ENCODE measurements at regions not wholly inside any gene's neighbourhood (a gene's known extent, or its start where the extent isn't known, plus 50 kb on each side); places are given as distances from the start of the nearest gene placed in this dataset.
"Not testable (repeated sequence)": the region's sequence is repeated elsewhere in the genome, so short reads cannot be mapped to it uniquely, and the experiment has no call there.

DNA sequence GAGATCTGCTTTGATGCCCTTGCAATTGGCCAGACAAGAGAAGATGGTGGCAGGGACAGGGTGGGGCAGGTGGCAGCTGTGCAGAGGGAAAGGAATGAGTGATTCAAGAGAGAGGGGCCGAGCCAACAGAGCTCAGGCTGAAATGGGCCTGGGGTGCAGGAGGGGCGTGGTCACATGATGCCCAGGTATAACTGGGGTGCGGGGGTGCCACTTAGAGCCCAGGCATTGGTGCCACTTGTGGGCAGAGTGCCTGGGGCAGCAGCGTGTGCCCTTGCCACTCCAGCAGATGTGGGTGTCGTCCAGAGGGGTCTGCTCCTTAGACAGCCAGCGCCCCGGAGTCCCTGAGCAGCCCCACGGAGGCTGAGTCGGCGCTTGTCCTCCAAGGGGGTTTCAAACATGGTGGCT lies 88.7 kb downstream of the PLXNA1 start:
- Histone ChIP-seq H3K9ac (ENCODE audit: low read length) (no peak overlapping the region), H3K27ac (ENCODE audit: low read depth, low read length) (no peak overlapping the region), H3K27me3 (ENCODE audit: control insufficient read depth, insufficient read depth, low read length) (no peaks in the 10 kb centered on the region), H3K4me3 (ENCODE audit: low read depth, low read length) (no peak overlapping the region), H3K4me1 (ENCODE audit: control insufficient read depth, insufficient read depth, low read length) (no peaks in the 10 kb centered on the region), H3K9me3 (ENCODE audit: control insufficient read depth, insufficient read depth, low read depth, low read length) (no peaks in the 10 kb centered on the region), H3K36me3 (ENCODE audit: control insufficient read depth, insufficient read depth, low read length) (no peaks in the 10 kb centered on the region)

DNA sequence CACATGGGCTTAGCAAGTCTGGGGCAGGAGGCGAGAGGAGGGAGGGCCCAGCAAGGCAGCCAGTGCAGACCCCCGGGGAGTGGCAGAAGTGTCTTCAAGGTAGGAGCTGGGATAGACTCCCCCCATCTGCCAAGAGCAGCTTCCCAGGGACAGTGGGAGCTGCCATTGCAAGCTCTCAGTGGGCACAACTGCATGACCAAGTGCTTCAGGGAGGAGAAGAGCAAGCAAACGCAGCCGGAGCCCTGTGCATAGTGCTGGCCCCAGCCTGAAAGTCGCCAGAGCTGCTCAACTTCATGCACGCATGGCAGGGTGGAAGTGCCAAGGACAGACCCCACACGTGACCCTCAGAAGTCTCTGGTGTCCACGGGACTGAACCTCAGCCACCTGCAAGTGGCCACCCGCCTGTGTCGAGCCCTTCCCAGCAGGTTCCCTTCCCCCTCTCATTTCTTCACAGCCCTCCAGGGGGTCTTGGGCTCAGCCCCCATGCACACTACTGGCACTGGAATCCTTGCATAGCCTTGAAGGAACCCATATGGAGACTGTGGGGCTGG lies 89.4 kb downstream of the PLXNA1 start:
- Histone ChIP-seq H3K27ac (ENCODE audit: low read depth, low read length) (no peak overlapping the region), H3K4me3 (ENCODE audit: low read depth, low read length) (no peak overlapping the region), H3K9me3 (ENCODE audit: control insufficient read depth, insufficient read depth, low read depth, low read length) (no peaks in the 10 kb centered on the region), H3K4me1 (ENCODE audit: control insufficient read depth, insufficient read depth, low read length) (no peaks in the 10 kb centered on the region), H3K36me3 (ENCODE audit: control insufficient read depth, insufficient read depth, low read length) (no peaks in the 10 kb centered on the region), H3K27me3 (ENCODE audit: control insufficient read depth, insufficient read depth, low read length) (no peaks in the 10 kb centered on the region), H3K9ac (ENCODE audit: low read length) (no peak overlapping the region)

DNA sequence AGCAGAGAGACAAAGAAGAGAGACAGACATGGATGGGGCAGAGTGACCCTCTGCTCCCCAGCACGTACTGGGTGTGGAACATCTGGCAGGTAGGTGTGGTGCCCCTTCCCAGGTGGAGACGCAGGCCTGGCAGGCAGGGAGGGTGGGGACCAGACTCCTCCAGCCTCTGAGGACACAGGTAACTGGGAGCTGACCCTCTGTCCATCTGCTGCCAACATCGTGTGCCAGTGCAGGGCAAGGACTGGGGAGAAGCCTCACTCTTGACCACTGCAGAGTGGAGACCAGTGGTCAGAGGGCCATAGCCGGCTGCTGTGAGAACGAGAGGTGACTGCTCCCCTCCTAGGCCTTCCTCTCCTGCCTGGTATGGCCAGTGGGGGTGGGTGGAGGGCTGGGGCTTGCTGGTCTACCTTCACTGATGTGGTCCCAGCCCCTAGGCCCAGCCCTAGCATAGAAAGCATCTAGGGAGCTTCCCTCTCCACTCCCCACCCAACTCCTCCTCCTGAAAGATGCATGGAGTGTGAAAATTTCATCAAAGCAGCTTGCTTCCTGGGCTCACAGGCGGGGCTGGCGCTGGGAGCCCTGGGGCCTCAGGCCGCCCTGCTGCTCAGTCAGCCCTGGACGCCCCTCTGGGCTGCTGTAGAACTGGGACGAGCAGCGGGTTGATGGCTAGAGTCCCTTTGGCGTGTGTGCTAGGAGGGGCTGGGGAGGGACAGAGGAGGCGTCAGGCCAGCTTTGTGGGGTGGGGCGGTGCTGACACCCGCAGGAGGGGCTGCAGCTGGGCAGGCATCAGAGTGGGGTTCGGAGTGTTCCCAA lies 90.3 kb downstream of the PLXNA1 start:
- H3K9ac ChIP-seq (ENCODE audit: low read length), result no peak overlapping the region
- no peak overlapping the region for H3K4me3 ChIP-seq (ENCODE audit: low read depth, low read length)
- H3K4me1 ChIP-seq (ENCODE audit: control insufficient read depth, insufficient read depth, low read length), result no peaks in the 10 kb centered on the region
- no peaks in the 10 kb centered on the region for H3K36me3 ChIP-seq (ENCODE audit: control insufficient read depth, insufficient read depth, low read length)
- no peaks in the 10 kb centered on the region for H3K9me3 ChIP-seq (ENCODE audit: control insufficient read depth, insufficient read depth, low read depth, low read length)
- no peak overlapping the region for H3K27ac ChIP-seq (ENCODE audit: low read depth, low read length)
- no peaks in the 10 kb centered on the region for H3K27me3 ChIP-seq (ENCODE audit: control insufficient read depth, insufficient read depth, low read length)

DNA sequence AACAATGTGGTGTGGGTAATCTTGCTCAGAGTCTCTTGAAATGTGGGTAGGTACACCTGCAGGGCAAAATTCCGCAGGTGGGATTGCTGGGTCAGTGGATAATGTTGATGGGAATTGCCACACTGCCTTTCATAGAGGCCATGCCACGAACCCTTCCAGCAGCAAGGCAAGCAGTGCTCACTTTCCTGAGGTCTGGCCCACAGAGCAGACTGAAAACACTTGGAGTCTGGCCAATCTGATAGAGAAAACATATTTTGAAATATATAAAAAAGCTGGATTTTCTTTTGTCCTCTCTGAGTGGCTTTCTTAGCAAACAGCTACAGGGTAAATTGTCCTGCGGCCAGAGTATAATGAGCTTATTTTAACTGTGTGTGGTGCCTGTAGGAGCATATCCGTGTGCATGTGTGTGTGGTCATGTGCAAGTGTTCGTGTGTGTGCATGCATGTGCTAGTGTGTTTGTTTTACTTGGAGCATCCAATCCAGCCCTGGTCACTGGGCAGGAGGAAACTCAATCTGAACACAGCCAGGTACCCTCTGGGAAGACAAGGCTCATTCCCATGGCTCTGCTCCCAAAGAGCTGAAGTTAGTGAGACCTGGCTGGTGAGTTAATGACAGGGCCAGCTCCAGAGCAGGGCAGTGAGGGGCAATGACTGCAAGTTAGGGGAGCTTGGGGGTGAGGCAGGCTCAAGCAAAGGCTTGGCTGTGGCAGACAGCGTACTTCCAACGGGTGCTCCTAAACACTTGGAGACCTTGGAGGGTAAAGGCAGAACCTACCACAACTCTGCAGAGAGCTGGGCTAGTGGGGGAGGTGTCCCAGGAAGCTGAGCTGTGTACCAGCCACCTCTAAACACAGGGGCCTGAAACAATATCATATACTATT lies 91.3 kb downstream of the PLXNA1 start:
- Histone ChIP-seq H3K4me1 (ENCODE audit: control insufficient read depth, insufficient read depth, low read length) (no peaks in the 10 kb centered on the region), H3K27ac (ENCODE audit: low read depth, low read length) (no peak overlapping the region), H3K4me3 (ENCODE audit: low read depth, low read length) (no peak overlapping the region), H3K9ac (ENCODE audit: low read length) (no peak overlapping the region), H3K27me3 (ENCODE audit: control insufficient read depth, insufficient read depth, low read length) (no peaks in the 10 kb centered on the region), H3K36me3 (ENCODE audit: control insufficient read depth, insufficient read depth, low read length) (no peaks in the 10 kb centered on the region), H3K9me3 (ENCODE audit: control insufficient read depth, insufficient read depth, low read depth, low read length) (no peaks in the 10 kb centered on the region)

DNA sequence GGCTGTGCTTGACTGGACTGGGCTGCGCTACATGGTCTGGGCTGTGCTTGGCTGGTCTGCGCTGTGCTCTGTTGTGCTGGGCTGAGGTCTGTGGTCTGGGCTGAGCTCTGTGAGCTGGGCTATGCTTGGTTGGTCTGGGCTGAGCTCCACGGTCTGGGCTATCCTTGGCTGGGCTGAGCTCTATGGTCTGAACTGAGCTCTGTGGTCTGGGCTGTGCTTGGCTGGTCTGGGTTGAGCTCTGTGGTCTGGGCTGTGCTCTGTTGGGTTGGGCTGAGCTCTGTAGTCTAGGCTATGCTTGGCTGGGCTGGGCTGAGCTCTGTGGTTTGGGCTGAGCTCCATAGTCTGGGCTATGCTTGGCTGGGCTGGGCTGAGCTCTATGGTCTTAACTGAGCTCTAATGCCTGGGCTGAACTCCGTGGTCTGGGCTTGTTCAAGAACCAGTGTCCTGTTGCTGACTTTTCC lies 92.0 kb downstream of the PLXNA1 start:
- Histone ChIP-seq H3K4me1 (ENCODE audit: control insufficient read depth, insufficient read depth, low read length) (no peaks in the 10 kb centered on the region), H3K9me3 (ENCODE audit: control insufficient read depth, insufficient read depth, low read depth, low read length) (no peaks in the 10 kb centered on the region), H3K27ac (ENCODE audit: low read depth, low read length) (no peak overlapping the region), H3K27me3 (ENCODE audit: control insufficient read depth, insufficient read depth, low read length) (no peaks in the 10 kb centered on the region), H3K9ac (ENCODE audit: low read length) (no peak overlapping the region), H3K4me3 (ENCODE audit: low read depth, low read length) (no peak overlapping the region), H3K36me3 (ENCODE audit: control insufficient read depth, insufficient read depth, low read length) (no peaks in the 10 kb centered on the region)

DNA sequence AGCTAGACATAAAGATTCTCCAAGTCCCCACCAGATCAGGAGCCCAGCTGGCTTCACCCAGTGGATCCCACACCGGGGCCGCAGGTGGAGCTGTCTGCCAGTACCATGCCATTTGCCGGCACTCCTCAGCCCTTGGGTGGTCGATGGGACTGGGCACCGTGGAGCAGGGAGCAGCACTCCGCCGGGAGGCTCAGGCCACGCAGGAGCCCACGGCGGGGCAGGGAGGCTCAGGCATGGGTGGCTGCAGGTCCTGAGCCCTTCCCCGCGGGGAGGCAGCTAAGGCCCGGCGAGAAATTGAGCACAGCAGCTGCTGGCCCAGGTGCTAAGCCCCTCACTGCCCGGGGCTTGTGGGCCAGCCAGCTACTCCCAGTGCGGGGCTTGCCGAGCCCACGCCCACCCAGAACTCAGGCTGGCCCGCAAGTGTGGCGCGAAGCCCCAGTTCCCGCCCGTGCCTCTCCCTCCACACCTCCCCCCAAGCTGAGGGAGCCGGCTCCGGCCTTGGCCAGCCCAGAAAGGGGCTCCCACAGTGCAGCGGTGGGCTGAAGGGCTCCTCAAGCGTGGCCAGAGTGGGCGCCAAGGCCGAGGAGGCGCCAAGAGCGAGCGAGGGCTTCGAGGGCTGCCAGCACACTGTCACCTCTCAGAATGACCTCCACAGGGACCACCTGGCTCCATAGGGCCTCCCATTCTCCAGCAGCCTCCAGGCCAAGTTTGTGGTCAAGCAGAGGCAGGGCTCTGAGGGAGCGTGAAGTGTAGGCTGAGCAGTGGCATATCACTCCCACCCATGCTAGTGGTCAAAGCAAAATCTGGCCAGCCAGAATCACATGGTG lies 93.5 kb downstream of the PLXNA1 start:
- not testable (repeated sequence) for H3K4me3 ChIP-seq (ENCODE audit: low read depth, low read length); H3K27me3 ChIP-seq (ENCODE audit: control insufficient read depth, insufficient read depth, low read length); H3K9ac ChIP-seq (ENCODE audit: low read length); H3K27ac ChIP-seq (ENCODE audit: low read depth, low read length); H3K9me3 ChIP-seq (ENCODE audit: control insufficient read depth, insufficient read depth, low read depth, low read length); H3K36me3 ChIP-seq (ENCODE audit: control insufficient read depth, insufficient read depth, low read length); H3K4me1 ChIP-seq (ENCODE audit: control insufficient read depth, insufficient read depth, low read length)

DNA sequence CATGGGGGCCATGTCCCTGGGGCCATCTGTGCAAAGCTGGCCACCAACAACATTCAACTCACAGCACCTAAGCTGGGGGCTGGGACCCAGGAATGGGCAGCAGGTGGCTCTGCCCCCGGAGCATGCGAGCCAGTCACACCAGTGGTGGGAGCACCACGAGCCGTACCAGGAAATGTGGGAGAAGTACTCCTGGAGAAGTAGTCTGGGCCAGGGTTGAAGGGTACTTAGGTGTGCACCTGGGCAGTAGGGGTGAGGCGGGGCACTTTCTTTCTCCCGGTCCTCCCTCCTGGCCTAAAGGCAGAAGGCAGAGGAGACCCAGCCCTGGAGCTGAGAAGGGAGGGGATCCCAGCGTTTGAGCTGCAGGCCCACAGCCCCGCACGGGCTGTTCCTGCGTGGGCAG lies 94.2 kb downstream of the PLXNA1 start:
- Histone ChIP-seq H3K36me3 (ENCODE audit: control insufficient read depth, insufficient read depth, low read length) (no peaks in the 10 kb centered on the region), H3K4me3 (ENCODE audit: low read depth, low read length) (no peak overlapping the region), H3K4me1 (ENCODE audit: control insufficient read depth, insufficient read depth, low read length) (no peaks in the 10 kb centered on the region), H3K27ac (ENCODE audit: low read depth, low read length) (no peak overlapping the region), H3K27me3 (ENCODE audit: control insufficient read depth, insufficient read depth, low read length) (no peaks in the 10 kb centered on the region), H3K9me3 (ENCODE audit: control insufficient read depth, insufficient read depth, low read depth, low read length) (no peaks in the 10 kb centered on the region), H3K9ac (ENCODE audit: low read length) (no peak overlapping the region)

DNA sequence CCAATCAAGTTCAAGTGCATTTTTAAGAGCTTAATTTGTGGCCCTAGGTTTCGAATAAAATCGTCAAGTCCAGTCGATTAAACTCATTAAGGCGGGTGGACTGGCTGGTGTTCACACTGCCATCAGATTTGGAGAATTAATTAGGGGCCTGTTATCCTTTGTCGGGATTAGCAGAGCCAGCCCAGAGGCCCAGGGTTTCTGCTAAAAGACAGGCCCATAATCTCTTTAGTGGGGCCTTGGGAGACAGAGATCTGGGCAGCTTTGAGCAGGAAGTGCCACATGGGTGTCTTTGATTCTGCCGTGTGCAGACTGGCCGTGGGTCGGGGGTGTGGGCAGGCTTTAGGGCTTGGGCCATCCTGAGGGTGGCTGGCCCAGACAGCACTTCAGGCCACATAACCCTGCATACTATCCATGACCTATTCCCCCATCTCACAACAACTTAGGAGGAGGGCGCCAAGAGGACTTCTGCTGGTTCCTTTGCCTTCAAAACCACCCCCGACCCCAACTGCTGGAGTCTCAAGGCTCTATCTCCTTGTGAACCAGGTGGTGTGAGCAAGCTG lies 94.7 kb downstream of the PLXNA1 start:
- no peaks in the 10 kb centered on the region for H3K27me3 ChIP-seq (ENCODE audit: control insufficient read depth, insufficient read depth, low read length)
- no peaks in the 10 kb centered on the region for H3K36me3 ChIP-seq (ENCODE audit: control insufficient read depth, insufficient read depth, low read length)

DNA sequence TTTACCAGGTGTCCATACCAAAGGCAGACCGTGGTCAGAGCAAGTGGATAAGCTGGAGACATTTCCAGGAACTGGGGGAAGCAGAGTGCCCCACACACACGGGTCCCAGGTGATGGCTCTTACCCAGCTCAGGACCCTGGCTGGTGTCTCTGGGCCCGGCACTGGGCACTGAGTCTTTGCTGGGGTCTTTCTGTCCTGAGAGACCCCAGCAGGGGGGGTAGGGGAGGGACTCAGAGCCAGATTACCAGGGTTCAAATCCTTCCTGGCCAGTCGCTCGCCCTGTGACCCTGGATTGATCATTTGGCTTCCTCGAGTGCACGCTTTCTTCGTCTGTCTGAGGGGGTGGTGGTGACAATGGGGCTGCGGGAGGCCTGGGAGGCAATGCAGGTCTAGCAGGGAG lies 95.7 kb downstream of the PLXNA1 start:
- Histone ChIP-seq H3K9ac (ENCODE audit: low read length) (no peak overlapping the region), H3K27ac (ENCODE audit: low read depth, low read length) (no peak overlapping the region), H3K36me3 (ENCODE audit: control insufficient read depth, insufficient read depth, low read length) (no peaks in the 10 kb centered on the region), H3K9me3 (ENCODE audit: control insufficient read depth, insufficient read depth, low read depth, low read length) (no peaks in the 10 kb centered on the region), H3K4me1 (ENCODE audit: control insufficient read depth, insufficient read depth, low read length) (no peaks in the 10 kb centered on the region), H3K4me3 (ENCODE audit: low read depth, low read length) (no peak overlapping the region), H3K27me3 (ENCODE audit: control insufficient read depth, insufficient read depth, low read length) (no peaks in the 10 kb centered on the region)

More for the DNA sequence above, 94.7 kb downstream of the PLXNA1 start:
- H3K4me1 ChIP-seq (ENCODE audit: control insufficient read depth, insufficient read depth, low read length), result no peaks in the 10 kb centered on the region
- H3K27ac ChIP-seq (ENCODE audit: low read depth, low read length), result no peak overlapping the region
- H3K9ac ChIP-seq (ENCODE audit: low read length), result no peak overlapping the region
- no peaks in the 10 kb centered on the region for H3K9me3 ChIP-seq (ENCODE audit: control insufficient read depth, insufficient read depth, low read depth, low read length)
- no peak overlapping the region for H3K4me3 ChIP-seq (ENCODE audit: low read depth, low read length)

DNA sequence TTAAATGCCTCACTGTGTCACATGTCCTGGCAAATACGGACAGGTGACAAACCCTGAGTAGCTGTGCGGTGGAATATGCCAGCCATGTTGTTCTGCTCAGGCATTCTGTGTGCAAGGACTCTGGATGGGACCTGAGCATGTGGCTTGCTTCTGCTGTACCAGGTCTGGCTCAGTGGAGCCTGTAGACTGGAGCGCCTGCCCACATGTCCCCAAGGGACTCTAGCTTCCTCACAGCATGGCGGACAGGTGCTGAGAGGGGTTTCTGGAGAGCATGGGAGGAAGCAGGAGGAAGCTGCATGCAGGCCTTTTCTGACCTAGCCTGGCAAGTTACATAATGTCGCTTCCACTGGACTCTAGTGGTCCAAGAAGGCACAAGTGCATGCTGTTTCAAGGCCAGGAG lies 96.3 kb downstream of the PLXNA1 start:
- H3K36me3 ChIP-seq (ENCODE audit: control insufficient read depth, insufficient read depth, low read length), result no peaks in the 10 kb centered on the region
- H3K4me3 ChIP-seq (ENCODE audit: low read depth, low read length), result no peak overlapping the region
- no peak overlapping the region for H3K9ac ChIP-seq (ENCODE audit: low read length)
- no peaks in the 10 kb centered on the region for H3K9me3 ChIP-seq (ENCODE audit: control insufficient read depth, insufficient read depth, low read depth, low read length)
- H3K27me3 ChIP-seq (ENCODE audit: control insufficient read depth, insufficient read depth, low read length), result no peaks in the 10 kb centered on the region
- no peak overlapping the region for H3K27ac ChIP-seq (ENCODE audit: low read depth, low read length)
- no peaks in the 10 kb centered on the region for H3K4me1 ChIP-seq (ENCODE audit: control insufficient read depth, insufficient read depth, low read length)

Measured in HUES6 (cell line).